ENCODE measurements at regions not wholly inside any gene's neighbourhood (a gene's known extent, or its start where the extent isn't known, plus 50 kb on each side); places are given as distances from the start of the nearest gene placed in this dataset.

DNA sequence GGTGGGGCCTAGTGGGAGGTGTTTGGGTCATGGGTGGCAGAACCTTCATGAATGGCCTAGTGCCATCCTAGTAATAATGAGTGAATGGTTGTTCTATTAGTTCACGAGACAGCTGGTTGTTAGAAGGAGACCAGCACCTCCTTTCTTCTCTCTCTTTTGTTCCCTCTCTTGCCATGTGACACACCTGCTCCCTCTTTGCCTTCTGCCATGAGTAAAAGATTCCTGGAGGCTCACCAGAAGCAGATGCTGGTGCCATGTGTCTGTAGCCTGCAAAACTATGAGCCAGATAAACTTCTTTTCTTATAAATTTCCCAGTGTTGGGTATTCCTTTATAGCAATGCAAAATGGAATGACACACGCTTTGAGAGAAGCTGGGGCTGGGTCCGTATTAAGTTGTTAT is 89.0 kb upstream of the SLC4A7 start:
- TF ChIP-seq, protein P1, sequence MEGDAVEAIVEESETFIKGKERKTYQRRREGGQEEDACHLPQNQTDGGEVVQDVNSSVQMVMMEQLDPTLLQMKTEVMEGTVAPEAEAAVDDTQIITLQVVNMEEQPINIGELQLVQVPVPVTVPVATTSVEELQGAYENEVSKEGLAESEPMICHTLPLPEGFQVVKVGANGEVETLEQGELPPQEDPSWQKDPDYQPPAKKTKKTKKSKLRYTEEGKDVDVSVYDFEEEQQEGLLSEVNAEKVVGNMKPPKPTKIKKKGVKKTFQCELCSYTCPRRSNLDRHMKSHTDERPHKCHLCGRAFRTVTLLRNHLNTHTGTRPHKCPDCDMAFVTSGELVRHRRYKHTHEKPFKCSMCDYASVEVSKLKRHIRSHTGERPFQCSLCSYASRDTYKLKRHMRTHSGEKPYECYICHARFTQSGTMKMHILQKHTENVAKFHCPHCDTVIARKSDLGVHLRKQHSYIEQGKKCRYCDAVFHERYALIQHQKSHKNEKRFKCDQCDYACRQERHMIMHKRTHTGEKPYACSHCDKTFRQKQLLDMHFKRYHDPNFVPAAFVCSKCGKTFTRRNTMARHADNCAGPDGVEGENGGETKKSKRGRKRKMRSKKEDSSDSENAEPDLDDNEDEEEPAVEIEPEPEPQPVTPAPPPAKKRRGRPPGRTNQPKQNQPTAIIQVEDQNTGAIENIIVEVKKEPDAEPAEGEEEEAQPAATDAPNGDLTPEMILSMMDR (IDR thresholded peaks at IDR 0.05; ENCODE audit: insufficient read depth, low read length): no peak

DNA sequence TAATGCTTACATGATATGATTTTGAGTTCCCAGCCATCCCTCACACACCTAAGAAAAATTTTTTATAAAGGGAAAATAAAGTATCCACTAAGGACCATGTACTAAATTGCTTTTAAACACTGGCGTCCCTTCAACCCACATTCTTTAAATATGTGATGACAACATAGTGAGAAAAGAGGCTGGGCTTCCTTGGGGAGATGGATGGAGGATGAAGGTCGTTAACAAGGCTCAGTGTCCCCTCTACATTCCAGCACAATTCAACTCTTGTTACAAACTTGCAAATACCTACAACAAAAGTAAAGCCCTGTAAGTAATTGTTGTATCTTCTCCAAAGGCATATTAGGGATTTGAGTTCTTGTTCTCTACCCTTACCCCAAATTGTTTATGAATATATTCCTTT is 87.2 kb upstream of the SLC4A7 start:
- no peak overlapping the region for H3K4me3 ChIP-seq (ENCODE audit: low read depth, low read length)
- DNase-seq (ENCODE audit: low read depth): no peak
- TF ChIP-seq, protein P1 (IDR thresholded peaks at IDR 0.05; ENCODE audit: insufficient read depth, low read length): no peak

More for the DNA sequence above, 89.0 kb upstream of the SLC4A7 start:
- H3K4me3 ChIP-seq (ENCODE audit: low read depth, low read length): no peak overlapping the region
- DNase-seq (ENCODE audit: low read depth): no peak

DNA sequence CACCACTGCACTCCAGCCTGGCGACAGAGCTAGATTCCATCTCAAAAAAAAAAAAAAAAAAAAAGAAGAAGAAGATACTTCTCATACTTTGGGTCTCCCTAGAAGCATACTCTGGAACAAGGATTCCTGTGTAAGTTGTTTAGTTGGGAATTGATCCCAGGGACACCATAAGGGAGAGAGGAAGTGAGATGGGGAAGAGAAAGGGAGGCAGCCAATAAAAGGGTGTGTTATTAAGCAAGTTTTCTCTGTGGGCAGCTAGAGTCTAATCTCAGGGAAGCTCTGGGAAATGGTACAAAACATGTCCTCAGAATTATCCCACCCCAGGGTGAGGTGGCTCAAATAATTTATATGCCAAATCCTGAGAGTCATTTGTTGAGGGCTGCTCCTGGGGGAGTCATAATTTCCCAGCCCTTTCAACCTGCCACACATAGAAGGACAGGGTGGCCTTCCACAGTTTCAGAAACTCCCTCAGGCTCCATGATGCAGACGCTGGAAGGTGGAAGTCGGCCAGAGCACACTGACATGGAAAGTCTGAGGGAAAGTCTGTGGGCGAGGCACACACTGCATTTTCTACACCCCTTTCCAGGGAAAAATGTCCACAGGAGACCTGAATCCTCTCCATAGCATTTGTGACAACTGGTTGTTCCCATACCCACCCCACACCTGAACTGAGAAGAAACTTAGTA is 86.4 kb upstream of the SLC4A7 start:
- TF ChIP-seq, protein P1 (IDR thresholded peaks at IDR 0.05; ENCODE audit: insufficient read depth, low read length): no peak
- peak; percentile 28 for DNase-seq (ENCODE audit: low read depth)
- H3K4me3 ChIP-seq (ENCODE audit: low read depth, low read length): no peak overlapping the region

DNA sequence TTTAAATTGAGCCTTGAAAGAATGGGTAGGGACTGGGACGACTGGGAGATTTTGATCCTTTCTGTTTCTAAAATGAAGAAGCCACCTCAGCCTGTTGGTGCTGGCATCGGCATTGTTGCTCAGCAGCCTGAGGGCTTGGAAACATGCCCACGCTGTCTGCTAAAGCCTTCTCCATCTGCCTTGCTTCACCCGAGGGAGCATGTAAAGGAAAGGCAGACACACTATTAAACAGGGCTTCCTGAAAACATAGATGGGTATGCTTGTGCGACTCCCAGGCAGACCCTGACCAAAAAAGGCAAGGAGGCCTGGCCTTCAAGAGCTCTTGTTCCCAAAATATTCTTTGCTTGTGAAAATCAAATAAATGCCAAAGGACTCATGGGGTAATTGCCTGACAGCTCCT is 84.2 kb upstream of the SLC4A7 start:
- no peak overlapping the region for H3K4me3 ChIP-seq (ENCODE audit: low read depth, low read length)
- TF ChIP-seq, protein P1 (IDR thresholded peaks at IDR 0.05; ENCODE audit: insufficient read depth, low read length): no peak
- peak; percentile 80 for DNase-seq (ENCODE audit: low read depth)

DNA sequence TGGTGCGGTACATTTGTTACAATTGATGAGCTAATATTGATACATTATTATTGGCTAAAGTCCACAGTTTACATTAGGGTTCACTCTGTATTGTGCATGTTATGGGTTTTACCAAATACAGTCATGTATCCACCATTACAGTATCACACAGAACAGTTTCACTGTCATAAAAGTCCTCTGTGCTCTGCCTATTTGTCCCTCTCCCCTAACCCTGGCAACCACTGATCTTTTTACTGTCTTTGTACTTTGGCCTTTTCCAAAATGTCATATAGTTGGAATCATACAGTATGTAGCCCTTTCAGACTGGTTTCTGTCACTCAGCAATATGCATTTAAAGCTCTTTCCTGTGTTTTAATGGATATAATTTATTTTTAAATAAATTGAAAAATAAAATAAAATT is 83.1 kb upstream of the SLC4A7 start:
- no peak overlapping the region for H3K4me3 ChIP-seq (ENCODE audit: low read depth, low read length)
- DNase-seq (ENCODE audit: low read depth): no peak
- TF ChIP-seq, protein P1 (IDR thresholded peaks at IDR 0.05; ENCODE audit: insufficient read depth, low read length): no peak

DNA sequence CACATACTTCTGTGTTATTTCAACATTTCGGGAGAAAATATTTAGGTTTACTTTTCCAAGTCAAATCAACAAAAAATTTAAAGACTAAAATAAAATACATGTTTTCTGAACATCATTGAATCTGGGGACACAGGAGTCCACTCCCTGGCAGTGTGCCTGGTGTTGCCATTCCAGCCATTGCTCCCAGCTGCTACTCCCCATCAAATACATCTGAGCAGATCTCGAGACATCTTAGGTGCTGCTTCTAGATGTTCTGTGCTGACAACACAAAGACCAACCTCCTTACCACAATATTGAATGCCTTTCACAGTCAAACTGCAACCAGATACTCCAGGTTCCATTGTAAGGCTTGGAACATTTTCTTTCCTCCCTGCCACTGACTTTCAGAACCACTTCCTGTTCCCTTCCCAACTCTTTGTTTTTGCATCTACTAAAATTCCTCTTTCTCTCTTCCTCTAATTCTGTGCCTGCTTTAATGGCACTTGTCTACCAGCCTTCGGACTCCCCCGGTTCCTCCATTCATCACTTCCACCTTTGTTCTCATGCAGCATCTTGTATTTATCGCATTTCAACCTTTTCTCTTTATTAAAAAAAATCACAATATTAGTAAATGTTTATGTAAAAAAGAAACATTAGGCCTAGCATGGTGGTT is 81.1 kb upstream of the SLC4A7 start:
- DNase-seq (ENCODE audit: low read depth): no peak
- TF ChIP-seq, protein P1 (IDR thresholded peaks at IDR 0.05; ENCODE audit: insufficient read depth, low read length): no peak
- H3K4me3 ChIP-seq (ENCODE audit: low read depth, low read length): no peak overlapping the region
